ENCODE measurements at regions not wholly inside any gene's neighbourhood (a gene's known extent, or its start where the extent isn't known, plus 50 kb on each side); places are given as distances from the start of the nearest gene placed in this dataset.
"Not testable (repeated sequence)": the region's sequence is repeated elsewhere in the genome, so short reads cannot be mapped to it uniquely, and the experiment has no call there.

- CTCF ChIA-PET; H3K27me3 Mint-ChIP-seq (ENCODE audit: low read depth); H3K4me3 Mint-ChIP-seq; H3K27ac Mint-ChIP-seq; DNase-seq; H3K9me3 Mint-ChIP-seq (ENCODE audit: insufficient read depth); H3K4me1 Mint-ChIP-seq (ENCODE audit: low read depth); POLR2A ChIA-PET; H3K36me3 Mint-ChIP-seq (ENCODE audit: low read depth); ATAC-seq: not testable (repeated sequence)
These were observed 251.6 kb downstream of the SPATA31A6 start for GRCh38 chr9:42434844-42435714.

DNA sequence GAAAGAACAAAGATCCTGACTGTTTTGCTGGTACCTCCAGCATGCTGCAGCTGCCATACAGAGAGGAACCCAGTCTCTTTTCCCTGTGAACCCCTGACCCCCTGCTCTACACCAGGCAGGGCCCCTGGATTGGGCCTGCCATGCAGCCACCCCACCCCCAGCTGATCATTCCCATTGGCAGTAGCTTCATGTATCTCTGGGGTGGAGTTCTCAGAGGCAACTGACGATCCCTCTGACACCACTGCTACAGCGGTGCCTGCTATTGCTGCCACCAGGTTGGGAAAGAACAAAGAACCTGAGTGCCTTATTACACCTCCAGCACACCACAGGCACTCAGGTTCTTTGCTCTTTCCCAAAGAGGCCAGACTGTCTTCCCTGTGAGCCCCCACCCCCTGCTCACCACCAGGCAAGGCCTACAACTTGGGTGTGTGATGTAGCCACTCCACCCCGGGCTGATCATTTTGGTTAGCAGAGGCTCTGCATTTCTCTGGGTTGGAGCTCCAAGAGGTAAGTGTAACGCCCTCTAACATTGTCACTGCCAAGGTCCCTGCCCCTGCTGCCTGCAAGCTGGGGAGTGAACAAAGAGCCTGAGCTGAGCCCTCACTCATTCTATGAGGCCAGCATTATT, 252.4 kb downstream of the SPATA31A6 start:
- H3K36me3 Mint-ChIP-seq (ENCODE audit: low read depth); CTCF ChIA-PET; H3K4me1 Mint-ChIP-seq (ENCODE audit: low read depth); DNase-seq; H3K27ac Mint-ChIP-seq; ATAC-seq; H3K27me3 Mint-ChIP-seq (ENCODE audit: low read depth); H3K4me3 Mint-ChIP-seq; POLR2A ChIA-PET; H3K9me3 Mint-ChIP-seq (ENCODE audit: insufficient read depth): not testable (repeated sequence)

GRCh38 chr9:42437057-42437759, 253.7 kb downstream of the SPATA31A6 start:
- DNase-seq; H3K27ac Mint-ChIP-seq; ATAC-seq; H3K36me3 Mint-ChIP-seq (ENCODE audit: low read depth); H3K4me1 Mint-ChIP-seq (ENCODE audit: low read depth); CTCF ChIA-PET; POLR2A ChIA-PET; H3K9me3 Mint-ChIP-seq (ENCODE audit: insufficient read depth); H3K4me3 Mint-ChIP-seq; H3K27me3 Mint-ChIP-seq (ENCODE audit: low read depth): not testable (repeated sequence)

GRCh38 chr9:42442680-42443079, 259.2 kb downstream of the SPATA31A6 start:
- ATAC-seq; H3K4me3 Mint-ChIP-seq; H3K4me1 Mint-ChIP-seq (ENCODE audit: low read depth); CTCF ChIA-PET; POLR2A ChIA-PET; H3K27me3 Mint-ChIP-seq (ENCODE audit: low read depth); H3K27ac Mint-ChIP-seq; DNase-seq; H3K36me3 Mint-ChIP-seq (ENCODE audit: low read depth); H3K9me3 Mint-ChIP-seq (ENCODE audit: insufficient read depth): not testable (repeated sequence)

DNA sequence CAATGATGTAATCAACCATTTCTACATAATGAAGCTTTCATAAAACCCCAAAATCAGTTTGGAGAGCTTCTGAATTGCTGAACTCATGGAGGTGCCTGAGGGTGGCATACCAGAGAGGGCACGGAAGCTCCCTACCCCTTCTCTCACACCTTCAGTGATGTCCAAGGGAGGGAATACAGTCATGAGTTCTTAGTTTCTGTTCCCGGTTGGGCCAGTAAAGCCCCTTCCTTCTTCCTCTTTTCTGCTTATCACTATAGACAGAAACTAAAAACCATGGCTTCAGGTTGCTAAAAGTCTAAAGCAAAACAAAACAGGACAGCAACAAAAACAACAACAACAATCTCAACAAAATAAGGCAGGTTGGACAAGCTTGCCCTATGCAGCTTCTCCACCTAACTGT, 260.0 kb downstream of the SPATA31A6 start:
- H3K36me3 Mint-ChIP-seq (ENCODE audit: low read depth): not testable (repeated sequence)

GRCh38 chr9:42461436-42461835, 278.0 kb downstream of the SPATA31A6 start:
- H3K27me3 Mint-ChIP-seq (ENCODE audit: low read depth); H3K9me3 Mint-ChIP-seq (ENCODE audit: insufficient read depth); ATAC-seq; POLR2A ChIA-PET; H3K36me3 Mint-ChIP-seq (ENCODE audit: low read depth); H3K27ac Mint-ChIP-seq; CTCF ChIA-PET; DNase-seq; H3K4me3 Mint-ChIP-seq; H3K4me1 Mint-ChIP-seq (ENCODE audit: low read depth): not testable (repeated sequence)

More for the DNA sequence above, 260.0 kb downstream of the SPATA31A6 start:
- H3K4me1 Mint-ChIP-seq (ENCODE audit: low read depth); H3K27me3 Mint-ChIP-seq (ENCODE audit: low read depth); DNase-seq; H3K27ac Mint-ChIP-seq; ATAC-seq; POLR2A ChIA-PET; CTCF ChIA-PET; H3K4me3 Mint-ChIP-seq; H3K9me3 Mint-ChIP-seq (ENCODE audit: insufficient read depth): not testable (repeated sequence)

DNA sequence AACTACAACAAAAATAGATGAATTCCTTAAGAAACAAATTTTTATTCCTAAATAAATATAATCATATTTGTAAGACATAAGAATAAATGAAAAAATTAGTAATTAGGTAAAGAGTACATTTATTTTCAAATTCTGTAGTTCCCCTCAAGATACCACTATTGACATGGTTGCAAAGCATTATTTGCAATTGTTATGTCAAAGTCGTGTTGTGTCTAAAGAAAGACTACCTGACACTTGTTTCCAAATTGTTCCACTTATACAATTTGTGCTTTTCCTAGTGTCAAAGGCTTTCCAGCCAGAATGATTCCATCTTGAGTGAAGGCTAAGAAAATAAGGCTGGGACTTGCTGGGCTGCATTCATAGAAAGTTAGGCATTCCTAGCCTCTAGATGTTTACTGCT, 278.4 kb downstream of the SPATA31A6 start:
- H3K9me3 Mint-ChIP-seq (ENCODE audit: insufficient read depth); ATAC-seq; H3K36me3 Mint-ChIP-seq (ENCODE audit: low read depth); H3K4me1 Mint-ChIP-seq (ENCODE audit: low read depth); DNase-seq; H3K27ac Mint-ChIP-seq; H3K27me3 Mint-ChIP-seq (ENCODE audit: low read depth); H3K4me3 Mint-ChIP-seq; CTCF ChIA-PET; POLR2A ChIA-PET: not testable (repeated sequence)

DNA sequence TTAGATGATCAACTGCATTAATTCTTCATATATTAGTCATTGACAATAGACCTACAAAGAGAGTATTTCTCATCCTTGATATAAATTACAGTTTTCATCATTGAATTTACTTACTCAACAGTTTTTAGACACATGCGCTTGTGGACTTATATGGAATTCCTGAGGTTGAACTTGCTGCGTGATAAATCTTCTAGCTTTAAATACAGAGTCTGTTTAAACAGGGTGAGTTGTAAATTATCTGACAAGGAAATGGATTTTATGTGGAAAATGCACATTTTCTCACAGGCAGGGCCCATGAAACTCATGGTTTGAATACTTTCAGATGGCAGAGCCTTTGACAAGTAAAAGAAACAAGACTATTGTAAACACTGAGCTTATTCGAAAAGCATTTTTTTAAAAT, 280.5 kb downstream of the SPATA31A6 start:
- H3K4me1 Mint-ChIP-seq (ENCODE audit: low read depth); CTCF ChIA-PET: not testable (repeated sequence)

GRCh38 chr9:42470577-42470976, 287.1 kb downstream of the SPATA31A6 start:
- ATAC-seq; DNase-seq; H3K36me3 Mint-ChIP-seq (ENCODE audit: low read depth); H3K4me1 Mint-ChIP-seq (ENCODE audit: low read depth); CTCF ChIA-PET; H3K27ac Mint-ChIP-seq; POLR2A ChIA-PET; H3K9me3 Mint-ChIP-seq (ENCODE audit: insufficient read depth); H3K27me3 Mint-ChIP-seq (ENCODE audit: low read depth); H3K4me3 Mint-ChIP-seq: not testable (repeated sequence)

More for the DNA sequence above, 280.5 kb downstream of the SPATA31A6 start:
- ATAC-seq; DNase-seq; POLR2A ChIA-PET; H3K27me3 Mint-ChIP-seq (ENCODE audit: low read depth); H3K36me3 Mint-ChIP-seq (ENCODE audit: low read depth); H3K27ac Mint-ChIP-seq; H3K9me3 Mint-ChIP-seq (ENCODE audit: insufficient read depth); H3K4me3 Mint-ChIP-seq: not testable (repeated sequence)

DNA sequence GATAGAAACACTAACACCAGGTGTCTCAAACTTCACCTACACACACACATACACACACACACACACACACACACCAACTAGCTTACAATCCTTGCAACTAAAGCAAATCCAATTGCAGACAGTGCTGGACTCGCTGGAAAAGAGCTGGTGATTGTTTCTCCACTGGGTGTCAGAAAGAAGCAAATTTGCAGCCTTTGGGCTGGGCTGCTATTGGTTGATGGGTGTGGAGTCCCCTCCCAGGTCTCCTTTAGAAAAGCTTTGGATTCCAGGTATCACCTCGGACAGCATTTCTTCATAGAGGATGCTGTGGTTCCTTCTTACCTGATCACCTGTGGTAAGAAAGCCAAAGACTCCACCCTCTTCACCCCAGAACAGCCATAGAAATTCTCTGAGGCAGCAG, 307.5 kb downstream of the SPATA31A6 start:
- H3K9me3 Mint-ChIP-seq (ENCODE audit: insufficient read depth); DNase-seq; H3K4me1 Mint-ChIP-seq (ENCODE audit: low read depth); ATAC-seq; CTCF ChIA-PET; H3K27ac Mint-ChIP-seq; H3K4me3 Mint-ChIP-seq; H3K27me3 Mint-ChIP-seq (ENCODE audit: low read depth); H3K36me3 Mint-ChIP-seq (ENCODE audit: low read depth); POLR2A ChIA-PET: not testable (repeated sequence)

DNA sequence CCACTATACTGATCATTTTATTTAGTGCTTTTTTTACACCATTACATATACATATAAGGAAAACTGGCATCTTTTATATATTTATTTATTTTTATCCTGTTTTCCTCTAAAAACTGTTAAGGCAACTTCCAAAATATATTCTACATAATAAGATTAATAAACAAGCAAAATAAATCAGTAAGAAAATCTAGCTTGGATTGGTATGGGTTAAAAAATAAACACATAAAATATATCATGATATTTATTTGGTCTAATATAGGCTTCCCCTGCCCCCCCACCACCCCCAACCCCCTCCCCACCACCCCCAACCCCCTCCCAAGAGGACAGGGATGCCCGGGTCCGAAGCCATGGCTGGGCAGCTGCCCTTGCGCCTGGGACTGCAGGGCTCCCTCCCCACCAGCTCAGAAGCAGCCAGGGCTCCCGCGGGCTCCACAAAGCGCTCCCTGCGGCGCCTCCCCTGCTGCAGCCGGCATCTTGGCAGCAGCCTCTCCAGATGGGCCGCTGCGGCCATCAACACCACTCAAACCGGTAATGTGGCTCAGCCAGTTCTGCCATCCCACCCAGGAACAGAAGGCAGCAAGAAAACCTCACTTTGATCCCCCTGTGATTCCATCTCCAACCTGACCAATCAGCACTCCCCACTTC, 319.3 kb downstream of the SPATA31A6 start:
- ATAC-seq; H3K4me1 Mint-ChIP-seq (ENCODE audit: low read depth); H3K36me3 Mint-ChIP-seq (ENCODE audit: low read depth); H3K9me3 Mint-ChIP-seq (ENCODE audit: insufficient read depth); DNase-seq; CTCF ChIA-PET; H3K4me3 Mint-ChIP-seq; H3K27ac Mint-ChIP-seq; H3K27me3 Mint-ChIP-seq (ENCODE audit: low read depth); POLR2A ChIA-PET: not testable (repeated sequence)

DNA sequence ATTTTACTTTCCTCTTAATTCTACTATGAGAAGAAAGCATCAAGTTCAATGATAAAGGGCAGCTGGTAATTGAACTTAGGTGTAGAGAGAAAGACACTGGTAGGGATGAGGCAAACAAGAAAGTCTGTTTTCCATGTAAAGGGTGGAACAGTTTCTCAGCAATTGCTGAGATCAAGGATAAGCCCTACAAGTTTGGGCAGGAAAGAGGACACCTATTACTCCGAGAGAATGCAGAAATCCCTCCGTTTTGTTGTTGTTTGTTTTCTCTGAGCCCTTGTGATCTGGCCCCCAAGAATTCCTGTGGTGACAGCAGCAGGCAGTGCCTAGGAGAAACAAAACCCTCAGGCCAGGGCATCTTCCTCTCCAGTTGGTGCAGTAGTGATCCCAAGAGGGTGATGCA, 324.7 kb downstream of the SPATA31A6 start:
- H3K27ac Mint-ChIP-seq; CTCF ChIA-PET; H3K9me3 Mint-ChIP-seq (ENCODE audit: insufficient read depth); H3K36me3 Mint-ChIP-seq (ENCODE audit: low read depth); POLR2A ChIA-PET; H3K4me1 Mint-ChIP-seq (ENCODE audit: low read depth); H3K4me3 Mint-ChIP-seq; ATAC-seq; H3K27me3 Mint-ChIP-seq (ENCODE audit: low read depth); DNase-seq: not testable (repeated sequence)

Data from activated CD8-positive, alpha-beta T cell treated with anti-CD3 and anti-CD28 coated beads, Interleukin-2, amount 10 ng/mL, durations not matched to agents 7 days and 5 days (primary cell).